A549 (cell line): ENCODE measurements at regions not wholly inside any gene's neighbourhood (a gene's known extent, or its start where the extent isn't known, plus 50 kb on each side); places are given as distances from the start of the nearest gene placed in this dataset.

Experiments used
- ATAC-seq, 2 experiments: fragments of 200-7000 bp in 1 of 2; fragments of >200 bp in 1 of 2; cut with Nextera tagmentation in 1 of 2; cut with Tn5 transposase in 1 of 2; 3 replicates each; pipeline versions ENCODE4 v1.8.0 to v1.9.1; 2018 to 2020; ENCODE audit warnings: mild to moderate bottlenecking in 1 of 2, moderate library complexity in 1 of 2
- CTCF ChIA-PET: fragments of 300-600 bp; sonication (Branson Sonifier 250); formaldehyde crosslinking; extraction: SDS; loops from one replicate; lab custom pipeline; 2021; ENCODE audit warnings: antibody characterized with exemption, inconsistent platforms; lab: Yijun Ruan, JAX
- POLR2A ChIA-PET: fragments of 350-600 bp; formaldehyde crosslinking; extraction: SDS; loops from one replicate; lab custom pipeline; 2021; ENCODE audit warnings: antibody characterized with exemption, inconsistent platforms; lab: Yijun Ruan, JAX
- DNase-seq, 2 experiments: peaks; one replicate each; pipeline versions ENCODE4 v3.0.0 to v3.0.0-alpha.2; 2011 to 2016; ENCODE audit warnings: low read depth in 1 of 2, low spot score in 1 of 2
- FAIRE-seq: peaks from 2 replicates; lab custom pipeline; 2011; peaks lifted over from hg19 to GRCh38; lab: Jason Lieb, UNC
- H3K27ac ChIP-seq, 2 experiments: fragments of >200 bp; sonication (Bioruptor Twin); formaldehyde crosslinking; 3 replicates each; pipeline ENCODE4 v1.5.1; 2016 to 2017
- H3K4me1 ChIP-seq: fragments of >200 bp; sonication (Bioruptor Twin); formaldehyde crosslinking; 3 replicates; pipeline ENCODE4 v1.6.1; 2016
- H3K4me2 ChIP-seq: fragments of >200 bp; sonication (Bioruptor Twin); formaldehyde crosslinking; 3 replicates; pipeline ENCODE4 v1.6.1; 2016
- H3K4me3 ChIP-seq: fragments of >200 bp; sonication (Bioruptor Twin); formaldehyde crosslinking; 3 replicates; pipeline ENCODE4 v1.5.1; 2016
- H3K9me3 ChIP-seq: fragments of >200 bp; sonication (Bioruptor Twin); formaldehyde crosslinking; 3 replicates; pipeline ENCODE4 v1.6.1; 2016
- BCL3 ChIP-seq: fragments of >200 bp; sonication (Bioruptor Twin); formaldehyde crosslinking; IDR thresholded peaks from 3 replicates; pipeline ENCODE4 v1.6.1; 2016
- CEBPB ChIP-seq, 2 experiments: fragments of >200 bp in 1 of 2; sonication (Bioruptor Twin) in 1 of 2; formaldehyde crosslinking in 1 of 2; IDR thresholded peaks; 2 replicates each; pipeline ENCODE4 v1.6.1; 2012 to 2016
- CHD2 ChIP-seq: fragments of 150-350 bp; IDR thresholded peaks from 2 replicates; pipeline ENCODE4 v1.6.1; 2014; ENCODE audit warnings: low read length; ENCODE audit not compliant: partially characterized antibody
- CHD4 ChIP-seq: fragments of 200-600 bp; sonication (generic); IDR thresholded peaks from 2 replicates; pipeline ENCODE4 v1.6.1; 2016; ENCODE audit warnings: antibody characterized with exemption, mild to moderate bottlenecking, borderline replicate concordance
- CTCF ChIP-seq: fragments of >200 bp; sonication (Bioruptor Twin); formaldehyde crosslinking; IDR thresholded peaks from 3 replicates; pipeline ENCODE4 v1.5.1; 2016
- E2F6 ChIP-seq: IDR thresholded peaks from 2 replicates; pipeline ENCODE4 v1.6.1; 2012; ENCODE audit warnings: low read depth, borderline replicate concordance
- ESRRA ChIP-seq: fragments of 150-350 bp; IDR thresholded peaks from 2 replicates; pipeline ENCODE4 v1.6.1; 2014; ENCODE audit warnings: mild to moderate bottlenecking, low read length, borderline replicate concordance
- FOSB ChIP-seq: fragments of 250-450 bp; sonication (Bioruptor Pico); IDR thresholded peaks from 2 replicates; pipeline ENCODE4 v1.5.0; 2020; ENCODE audit warnings: mild to moderate bottlenecking, moderate library complexity
- FOSL2 ChIP-seq, 2 experiments: fragments of 450-650 bp in 1 of 2; fragments of >200 bp in 1 of 2; sonication (Bioruptor Twin) in 1 of 2; formaldehyde crosslinking; IDR thresholded peaks; 2 replicates each; pipeline versions ENCODE4 v1.5.0 to v1.6.1; 2016 to 2020; ENCODE audit warnings: mild to moderate bottlenecking in 1 of 2, moderate library complexity in 1 of 2
- FOXS1 ChIP-seq: fragments of 250-450 bp; sonication (Bioruptor Pico); IDR thresholded peaks from 2 replicates; pipeline ENCODE4 v1.5.0; 2020; ENCODE audit warnings: mild to moderate bottlenecking, moderate library complexity
- GATA3 ChIP-seq: IDR thresholded peaks from 2 replicates; pipeline ENCODE4 v1.6.1; 2012; ENCODE audit warnings: borderline replicate concordance
- HEYL ChIP-seq: fragments of 250-450 bp; sonication (Bioruptor Pico); IDR thresholded peaks from 2 replicates; pipeline ENCODE4 v1.8.0; 2021; ENCODE audit warnings: mild to moderate bottlenecking, moderate library complexity
- HOXB5 ChIP-seq: fragments of 250-450 bp; sonication (Bioruptor Pico); IDR thresholded peaks from 2 replicates; pipeline ENCODE4 v1.5.0; 2020; ENCODE audit warnings: mild to moderate bottlenecking, moderate library complexity
- KDM1A ChIP-seq: fragments of 200-600 bp; sonication (generic); IDR thresholded peaks from 2 replicates; pipeline ENCODE4 v1.6.1; 2016; ENCODE audit warnings: low read depth, mild to moderate bottlenecking
- MAFK ChIP-seq: fragments of 450-650 bp; IDR thresholded peaks from 2 replicates; pipeline ENCODE4 v1.6.1; 2014; ENCODE audit not compliant: partially characterized antibody
- MAX ChIP-seq: IDR thresholded peaks from 2 replicates; pipeline ENCODE4 v1.6.1; 2012
- MAZ ChIP-seq: fragments of 150-350 bp; IDR thresholded peaks from 2 replicates; pipeline ENCODE4 v1.6.1; 2014; ENCODE audit warnings: antibody characterized with exemption, low read depth, low read length, borderline replicate concordance
- NPAS2 ChIP-seq: fragments of 250-450 bp; sonication (Bioruptor Pico); IDR thresholded peaks from 2 replicates; pipeline ENCODE4 v1.8.0; 2022; ENCODE audit warnings: mild to moderate bottlenecking, moderate library complexity, borderline replicate concordance
- NR3C1 ChIP-seq: fragments of >200 bp; sonication (Bioruptor Twin); formaldehyde crosslinking; IDR thresholded peaks from 3 replicates; pipeline ENCODE4 v1.6.1; 2017
- POLR2A ChIP-seq: IDR thresholded peaks from 2 replicates; pipeline ENCODE4 v1.6.1; 2012; ENCODE audit warnings: mild to moderate bottlenecking, low read length
- RAD21 ChIP-seq, 2 experiments: fragments of >200 bp in 1 of 2; sonication (Bioruptor Twin) in 1 of 2; formaldehyde crosslinking in 1 of 2; IDR thresholded peaks in 1 of 2; conservative IDR thresholded peaks in 1 of 2; 2 replicates in 1 of 2; 3 replicates in 1 of 2; pipeline ENCODE4 v1.6.1; 2012 to 2018; ENCODE audit warnings: inconsistent platforms in 1 of 2
- RARB ChIP-seq: fragments of 250-450 bp; sonication (Bioruptor Pico); IDR thresholded peaks from 2 replicates; pipeline ENCODE4 v1.8.0; 2021; ENCODE audit warnings: mild to moderate bottlenecking, moderate library complexity
- RCOR1 ChIP-seq: fragments of 150-350 bp; IDR thresholded peaks from 2 replicates; pipeline ENCODE4 v1.6.1; 2014; ENCODE audit warnings: antibody characterized with exemption, low read length, low read depth
- SMC3 ChIP-seq: fragments of >200 bp; sonication (Bioruptor Twin); formaldehyde crosslinking; IDR thresholded peaks from 3 replicates; pipeline ENCODE4 v1.6.1; 2018; ENCODE audit warnings: inconsistent platforms
- SREBF2 ChIP-seq: fragments of 450-650 bp; IDR thresholded peaks from 2 replicates; pipeline ENCODE4 v1.6.1; 2014; ENCODE audit warnings: mild to moderate bottlenecking, moderate library complexity
- USF2 ChIP-seq: fragments of 450-650 bp; IDR thresholded peaks from 2 replicates; pipeline ENCODE4 v1.6.1; 2014; ENCODE audit warnings: antibody characterized with exemption
- ZC3H11A ChIP-seq: fragments of 450-650 bp; IDR thresholded peaks from 2 replicates; pipeline ENCODE4 v1.6.1; 2014; ENCODE audit warnings: antibody characterized with exemption, mild to moderate bottlenecking
- ZNF302 ChIP-seq: fragments of 250-450 bp; sonication (Bioruptor Pico); IDR thresholded peaks from 2 replicates; pipeline ENCODE4 v1.9.0; 2021; ENCODE audit warnings: inconsistent platforms, mild to moderate bottlenecking, moderate library complexity
- WGBS: methylation state at CpG from one replicate; pipeline ENCODE4 v1.1.6; 2017; ENCODE audit errors: missing lambda C conversion rate; 5-methylcytosine and 5-hydroxymethylcytosine counted together

- no peak for TF ChIP-seq RARB (CRISPR knock-in tag)
- TF ChIP-seq GATA3: no peak
- no peak for TF ChIP-seq CHD2
- no peak for TF ChIP-seq BCL3
Measured at GRCh38 chr18:66731890-66732289, 128.0 kb upstream of the CDH19 start (continued).

GRCh38 chr18:66729442-66730239 lies 125.8 kb upstream of the CDH19 start:
- Histone ChIP-seq H3K4me3 (no peak overlapping the region), H3K4me2 (no peak overlapping the region), H3K27ac (no peak overlapping the region), H3K4me1 (no peaks in the 10 kb centered on the region), H3K9me3 (no peaks in the 10 kb centered on the region)
- FAIRE-seq: no peak
- CTCF ChIA-PET: no interaction called here
- ATAC-seq: no peak
- DNase-seq: no peak
- POLR2A ChIA-PET: no interaction called here
- no peak for TF ChIP-seq CEBPB (IDR thresholded peaks at IDR 0.05)
- TF ChIP-seq GATA3: no peak
- no peak for TF ChIP-seq HOXB5 (CRISPR knock-in tag)
- no peak for TF ChIP-seq ESRRA
- TF ChIP-seq CHD2: no peak
- no peak for TF ChIP-seq CTCF
- no peak for TF ChIP-seq SREBF2
- TF ChIP-seq ZNF302 (CRISPR knock-in tag): no peak
- no peak for TF ChIP-seq FOSL2 (IDR thresholded peaks at IDR 0.05)
- no peak for TF ChIP-seq FOSL2 (CRISPR knock-in tag; IDR thresholded peaks at IDR 0.05)
- no peak for TF ChIP-seq FOXS1 (CRISPR knock-in tag)
- TF ChIP-seq NPAS2 (CRISPR knock-in tag): no peak
- TF ChIP-seq MAX: no peak
- no peak for TF ChIP-seq RAD21 (conservative IDR thresholded peaks at IDR 0.05 in 1 of 2, IDR thresholded peaks at IDR 0.05 in 1 of 2)
- TF ChIP-seq E2F6: no peak
- no peak for TF ChIP-seq SMC3
- no peak for TF ChIP-seq ZC3H11A
- no peak for TF ChIP-seq USF2
- no peak for TF ChIP-seq MAFK
- 34% methylated on average over 2 of the region's 2 CpGs for WGBS

- H3K27ac ChIP-seq: no peak overlapping the region
- no peak overlapping the region for H3K4me2 ChIP-seq
- H3K9me3 ChIP-seq: no peaks in the 10 kb centered on the region
- POLR2A ChIA-PET: no interaction called here
- CTCF ChIA-PET: no interaction called here
- WGBS: 42% methylated on average over 5 of the region's 5 CpGs
- ATAC-seq: no peak
- H3K4me3 ChIP-seq: no peak overlapping the region
- DNase-seq: no peak
- no peak for FAIRE-seq
- no peaks in the 10 kb centered on the region for H3K4me1 ChIP-seq
- TF ChIP-seq CHD4 (no peak), KDM1A (no peak), RCOR1 (no peak), ESRRA (no peak), HEYL (CRISPR knock-in tag) (no peak), POLR2A (no peak), FOSB (no peak), RARB (CRISPR knock-in tag) (no peak), NR3C1 (no peak), NPAS2 (CRISPR knock-in tag) (no peak), CEBPB (IDR thresholded peaks at IDR 0.05) (no peak), MAZ (no peak), USF2 (no peak)
Measured at GRCh38 chr18:66728951-66729350, 125.1 kb upstream of the CDH19 start.
